Uterus (tissue), 3 donors: ENCODE measurements at regions not wholly inside any gene's neighbourhood (a gene's known extent, or its start where the extent isn't known, plus 50 kb on each side); places are given as distances from the start of the nearest gene placed in this dataset.

Source experiments
- DNase-seq, 2 donors: peaks; one replicate each; pipeline ENCODE4 v3.0.0-alpha.2; 2019 to 2020
- H3K27ac ChIP-seq, 2 donors: fragments of 200-600 bp; sonication (generic); 1 replicate in 1 of 2; 2 replicates in 1 of 2; pipeline ENCODE4 v1.5.1; 2016 to 2018
- H3K27me3 ChIP-seq, 2 donors: fragments of 200-600 bp; sonication (generic); one replicate each; pipeline ENCODE4 v1.5.1; 2018 to 2019; ENCODE audit warnings: control low read depth in 1 of 2
- H3K36me3 ChIP-seq, 2 donors: fragments of 200-600 bp; sonication (generic); one replicate each; pipeline ENCODE4 v1.5.1; 2019; ENCODE audit warnings: control low read depth in 1 of 2
- H3K4me1 ChIP-seq, 2 donors: fragments of 200-600 bp; sonication (generic); one replicate each; pipeline ENCODE4 v1.5.1; 2018 to 2019; ENCODE audit warnings: control low read depth in 1 of 2
- H3K4me3 ChIP-seq, 2 donors: fragments of 200-600 bp; sonication (generic); 1 replicate in 1 of 2; 2 replicates in 1 of 2; pipeline ENCODE4 v1.5.1; 2018 to 2019; ENCODE audit warnings: mild to moderate bottlenecking in 1 of 2
- H3K9me3 ChIP-seq, 2 donors: fragments of 200-600 bp; sonication (generic); one replicate each; pipeline ENCODE4 v1.5.1; 2019; ENCODE audit warnings: control low read depth in 1 of 2
- POLR2A ChIP-seq, 2 donors: fragments of 450-650 bp; IDR thresholded peaks; one replicate each; pipeline ENCODE4 v1.6.1; 2016; ENCODE audit warnings: antibody characterized with exemption in 2 of 2, mild to moderate bottlenecking in 1 of 2, moderate library complexity in 1 of 2
- intact Hi-C: fragments of 100-400 bp; cut with DNase I; formaldehyde crosslinking; loops from one replicate; pipeline ENCODE4 v1.15.1; 2023; ENCODE audit warnings: low total_unique reads
- TF ChIP-seq, protein P1 (sequence below), 4 experiments: fragments of 200-600 bp in 2 of 4; fragments of 450-650 bp in 2 of 4; sonication (generic) in 2 of 4; IDR thresholded peaks; one replicate each; pipeline ENCODE4 v1.5.1; 2016 to 2019; ENCODE audit warnings: antibody characterized with exemption in 4 of 4, mild to moderate bottlenecking in 2 of 4, moderate library complexity in 1 of 4
- donor health status: DM: yes; HTN: yes; CAD: no.

GRCh38 chr6:91304521-91304920 is 717.6 kb upstream of the MAP3K7 start:
- TF ChIP-seq POLR2A (IDR thresholded peaks at IDR 0.05): no peak
- TF ChIP-seq, protein P1, sequence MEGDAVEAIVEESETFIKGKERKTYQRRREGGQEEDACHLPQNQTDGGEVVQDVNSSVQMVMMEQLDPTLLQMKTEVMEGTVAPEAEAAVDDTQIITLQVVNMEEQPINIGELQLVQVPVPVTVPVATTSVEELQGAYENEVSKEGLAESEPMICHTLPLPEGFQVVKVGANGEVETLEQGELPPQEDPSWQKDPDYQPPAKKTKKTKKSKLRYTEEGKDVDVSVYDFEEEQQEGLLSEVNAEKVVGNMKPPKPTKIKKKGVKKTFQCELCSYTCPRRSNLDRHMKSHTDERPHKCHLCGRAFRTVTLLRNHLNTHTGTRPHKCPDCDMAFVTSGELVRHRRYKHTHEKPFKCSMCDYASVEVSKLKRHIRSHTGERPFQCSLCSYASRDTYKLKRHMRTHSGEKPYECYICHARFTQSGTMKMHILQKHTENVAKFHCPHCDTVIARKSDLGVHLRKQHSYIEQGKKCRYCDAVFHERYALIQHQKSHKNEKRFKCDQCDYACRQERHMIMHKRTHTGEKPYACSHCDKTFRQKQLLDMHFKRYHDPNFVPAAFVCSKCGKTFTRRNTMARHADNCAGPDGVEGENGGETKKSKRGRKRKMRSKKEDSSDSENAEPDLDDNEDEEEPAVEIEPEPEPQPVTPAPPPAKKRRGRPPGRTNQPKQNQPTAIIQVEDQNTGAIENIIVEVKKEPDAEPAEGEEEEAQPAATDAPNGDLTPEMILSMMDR (IDR thresholded peaks at IDR 0.05): no peak
- Histone ChIP-seq H3K36me3 (no peaks in the 10 kb centered on the region), H3K27ac (no peak overlapping the region), H3K9me3 (no peaks in the 10 kb centered on the region), H3K4me3 (no peak overlapping the region), H3K27me3 (no peaks in the 10 kb centered on the region), H3K4me1 (peaks cover 0 to 3% of the 10 kb centered on the region in 2 donors)
- DNase-seq: no peak
- intact Hi-C loops: no loop called here

DNA sequence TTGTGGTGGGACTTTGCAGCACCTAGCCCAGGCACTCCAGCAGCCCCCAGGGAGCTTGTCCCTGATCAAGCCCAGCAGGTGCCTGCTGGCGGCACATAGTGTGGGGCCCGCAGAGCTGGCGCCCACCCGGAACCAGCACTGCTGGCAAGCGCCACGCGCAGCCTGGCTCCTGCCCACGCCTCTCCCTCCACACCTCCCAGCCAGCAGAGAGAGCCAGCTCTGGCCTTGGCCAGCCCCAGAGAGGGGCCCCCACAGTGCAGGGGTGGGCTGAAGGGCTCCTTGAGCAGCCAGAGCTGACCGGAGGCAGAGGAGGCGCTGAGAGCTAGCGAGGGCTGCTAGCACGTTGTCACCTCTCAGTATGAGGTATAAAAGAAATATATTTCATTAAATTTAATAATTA is 716.5 kb upstream of the MAP3K7 start:
- H3K36me3 ChIP-seq: no peaks in the 10 kb centered on the region
- intact Hi-C loops: no loop called here
- H3K9me3 ChIP-seq: no peaks in the 10 kb centered on the region
- H3K4me1 ChIP-seq: peaks cover 0 to 3% of the 10 kb centered on the region in 2 donors
- H3K4me3 ChIP-seq: no peak overlapping the region
- TF ChIP-seq POLR2A (IDR thresholded peaks at IDR 0.05): no peak
- TF ChIP-seq, protein P1 (IDR thresholded peaks at IDR 0.05): no peak
- H3K27ac ChIP-seq: no peak overlapping the region
- H3K27me3 ChIP-seq: no peaks in the 10 kb centered on the region
- DNase-seq: no peak

DNA sequence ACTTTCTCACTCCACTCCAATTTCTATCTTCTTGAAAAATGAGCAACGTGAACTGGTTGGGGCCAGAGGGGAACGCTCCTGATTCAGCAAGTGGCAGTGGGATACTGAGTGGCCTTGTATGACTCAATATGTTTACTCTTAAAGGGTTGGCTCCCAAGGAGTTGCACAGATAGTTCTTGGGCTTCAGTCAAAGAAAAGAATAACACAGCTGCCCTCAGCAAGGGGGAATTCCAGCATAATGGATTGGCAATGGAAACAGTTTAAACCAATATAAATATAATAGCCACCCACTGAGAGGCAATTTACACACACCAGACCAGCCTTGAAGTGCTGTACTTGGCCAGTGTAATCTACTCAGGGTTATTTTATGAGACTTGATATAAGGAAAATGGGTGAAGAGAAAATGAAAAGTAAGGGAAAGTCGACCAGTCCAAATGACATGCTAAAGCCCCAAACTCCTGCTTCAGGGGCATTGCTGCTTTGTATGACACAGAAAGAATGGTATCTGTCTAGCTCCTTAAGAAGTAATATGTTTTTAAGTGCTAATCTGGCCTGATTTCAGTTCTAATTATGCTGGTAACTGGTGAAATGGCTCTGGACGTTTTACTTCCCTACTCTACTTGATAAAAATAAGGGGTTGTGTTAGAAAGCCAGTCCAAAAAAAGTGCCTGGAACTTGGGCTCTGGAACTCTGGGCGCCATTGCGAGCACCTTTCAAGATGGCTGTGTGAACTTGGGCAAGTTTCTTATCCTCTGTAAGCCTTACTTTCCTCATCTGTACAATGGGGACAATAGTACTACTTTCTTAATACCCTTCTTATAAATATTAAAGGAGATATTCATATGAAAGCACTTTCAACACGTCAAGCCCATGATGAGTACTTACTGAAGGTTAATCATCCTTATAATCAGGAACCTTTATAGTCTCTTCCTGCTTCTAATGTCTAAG is 712.9 kb upstream of the MAP3K7 start:
- no peaks in the 10 kb centered on the region for H3K9me3 ChIP-seq
- H3K36me3 ChIP-seq: no peaks in the 10 kb centered on the region
- no peaks in the 10 kb centered on the region for H3K27me3 ChIP-seq
- no peak for DNase-seq
- TF ChIP-seq, protein P1 (IDR thresholded peaks at IDR 0.05): no peak
- TF ChIP-seq POLR2A (IDR thresholded peaks at IDR 0.05): no peak
- no peak overlapping the region for H3K27ac ChIP-seq
- intact Hi-C loops: no loop called here
- peaks cover 0 to 3% of the 10 kb centered on the region in 2 donors for H3K4me1 ChIP-seq
- H3K4me3 ChIP-seq: no peak overlapping the region

DNA sequence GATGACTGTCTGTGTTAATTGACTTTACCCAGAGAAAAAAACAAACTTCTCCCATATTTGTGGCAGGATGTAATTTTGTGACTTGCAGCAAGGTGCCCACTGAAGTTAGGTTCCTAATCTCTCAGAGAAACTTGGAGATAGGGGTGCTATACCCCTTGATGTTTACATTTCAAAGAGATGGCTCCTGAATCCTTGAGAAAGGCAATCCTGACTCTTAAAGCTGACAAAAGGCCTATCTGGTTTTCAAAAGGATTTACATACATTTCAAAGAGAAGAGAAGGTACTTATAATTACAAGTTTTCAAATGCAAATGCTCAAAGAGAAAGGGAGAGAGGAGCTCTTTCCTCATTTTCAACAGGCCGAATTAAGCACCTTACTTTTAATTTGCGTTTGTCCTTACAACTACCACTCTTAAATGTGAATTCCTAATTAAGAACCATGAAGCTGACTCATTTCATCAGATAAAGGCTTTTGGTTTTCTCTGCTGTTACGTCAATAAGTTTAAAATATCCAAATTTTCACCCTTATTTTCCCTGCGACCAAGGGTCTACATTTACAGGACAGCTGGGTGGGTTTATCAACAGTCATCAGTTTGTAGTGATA is 711.8 kb upstream of the MAP3K7 start:
- no peak for DNase-seq
- no peaks in the 10 kb centered on the region for H3K36me3 ChIP-seq
- no peak overlapping the region for H3K27ac ChIP-seq
- H3K27me3 ChIP-seq: no peaks in the 10 kb centered on the region
- no peaks in the 10 kb centered on the region for H3K9me3 ChIP-seq
- H3K4me3 ChIP-seq: no peak overlapping the region
- H3K4me1 ChIP-seq: peaks cover 0 to 3% of the 10 kb centered on the region in 2 donors
- TF ChIP-seq, protein P1 (IDR thresholded peaks at IDR 0.05): no peak
- TF ChIP-seq POLR2A (IDR thresholded peaks at IDR 0.05): no peak
- intact Hi-C loops: no loop called here

GRCh38 chr6:91293395-91293794 is 706.5 kb upstream of the MAP3K7 start:
- H3K27ac ChIP-seq: no peak overlapping the region
- intact Hi-C loops: no loop called here
- TF ChIP-seq, protein P1 (IDR thresholded peaks at IDR 0.05): no peak
- TF ChIP-seq POLR2A (IDR thresholded peaks at IDR 0.05): no peak

More at GRCh38 chr6:91293395-91293794, 706.5 kb upstream of the MAP3K7 start:
- no peak for DNase-seq
- Histone ChIP-seq H3K36me3 (no peaks in the 10 kb centered on the region), H3K9me3 (no peaks in the 10 kb centered on the region), H3K27me3 (no peaks in the 10 kb centered on the region), H3K4me3 (no peak overlapping the region), H3K4me1 (no peaks in the 10 kb centered on the region)
